GM21367 (cell line): ENCODE measurements at regions not wholly inside any gene's neighbourhood (a gene's known extent, or its start where the extent isn't known, plus 50 kb on each side); places are given as distances from the start of the nearest gene placed in this dataset.
"Not testable (repeated sequence)": the region's sequence is repeated elsewhere in the genome, so short reads cannot be mapped to it uniquely, and the experiment has no call there.

Experiments
- ATAC-seq: cut with Tn5 transposase; IDR thresholded peaks from one replicate; pipeline ENCODE4 v1.9.1; 2021; ENCODE audit not compliant: unreplicated experiment

- ATAC-seq = no peak
Observed at GRCh38 chr14:86780461-86780860, 1212.5 kb downstream of the GALC start.

- ATAC-seq = no peak
Observed at GRCh38 chr14:86779416-86779815, 1213.6 kb downstream of the GALC start.

GRCh38 chr14:86777963-86778602 lies 1214.9 kb downstream of the GALC start:
- ATAC-seq = no peak

- ATAC-seq = not testable (repeated sequence)
Observed at GRCh38 chr14:86775896-86776295, 1217.1 kb downstream of the GALC start.

- ATAC-seq = no peak
Observed at GRCh38 chr14:86774916-86775315, 1218.1 kb downstream of the GALC start.

GRCh38 chr14:86772075-86772474 lies 1220.9 kb downstream of the GALC start:
- ATAC-seq = no peak

GRCh38 chr14:86770186-86770585 lies 1222.8 kb downstream of the GALC start:
- ATAC-seq = no peak

- ATAC-seq = no peak
Observed at GRCh38 chr14:86766469-86766868, 1226.5 kb downstream of the GALC start.

GRCh38 chr14:86761611-86762010 lies 1231.4 kb downstream of the GALC start:
- ATAC-seq = no peak

- ATAC-seq = no peak
Observed at GRCh38 chr14:86756521-86757190, 1226.7 kb downstream of the FLRT2 start.

- not testable (repeated sequence) for ATAC-seq
Observed at GRCh38 chr14:86750488-86750887, 1220.5 kb downstream of the FLRT2 start.

GRCh38 chr14:86739761-86740160 lies 1209.8 kb downstream of the FLRT2 start:
- no peak for ATAC-seq

GRCh38 chr14:86731427-86731826 lies 1201.5 kb downstream of the FLRT2 start:
- not testable (repeated sequence) for ATAC-seq

GRCh38 chr14:86723254-86723624 lies 1193.3 kb downstream of the FLRT2 start:
- ATAC-seq = no peak

- ATAC-seq = no peak
Observed at GRCh38 chr14:86722612-86723253, 1192.8 kb downstream of the FLRT2 start.

GRCh38 chr14:86714575-86714974 lies 1184.6 kb downstream of the FLRT2 start:
- no peak for ATAC-seq

- no peak for ATAC-seq
Observed at GRCh38 chr14:86714153-86714552, 1184.2 kb downstream of the FLRT2 start.

GRCh38 chr14:86712727-86713126 lies 1182.8 kb downstream of the FLRT2 start:
- ATAC-seq = no peak

GRCh38 chr14:86712176-86712575 lies 1182.2 kb downstream of the FLRT2 start:
- ATAC-seq = no peak

GRCh38 chr14:86708846-86709339 lies 1178.9 kb downstream of the FLRT2 start:
- no peak for ATAC-seq

GRCh38 chr14:86707071-86707470 lies 1177.1 kb downstream of the FLRT2 start:
- ATAC-seq = no peak

GRCh38 chr14:86683561-86683960 lies 1153.6 kb downstream of the FLRT2 start:
- no peak for ATAC-seq
